ENCODE measurements at regions not wholly inside any gene's neighbourhood (a gene's known extent, or its start where the extent isn't known, plus 50 kb on each side); places are given as distances from the start of the nearest gene placed in this dataset.

- TF ChIP-seq, protein P1, sequence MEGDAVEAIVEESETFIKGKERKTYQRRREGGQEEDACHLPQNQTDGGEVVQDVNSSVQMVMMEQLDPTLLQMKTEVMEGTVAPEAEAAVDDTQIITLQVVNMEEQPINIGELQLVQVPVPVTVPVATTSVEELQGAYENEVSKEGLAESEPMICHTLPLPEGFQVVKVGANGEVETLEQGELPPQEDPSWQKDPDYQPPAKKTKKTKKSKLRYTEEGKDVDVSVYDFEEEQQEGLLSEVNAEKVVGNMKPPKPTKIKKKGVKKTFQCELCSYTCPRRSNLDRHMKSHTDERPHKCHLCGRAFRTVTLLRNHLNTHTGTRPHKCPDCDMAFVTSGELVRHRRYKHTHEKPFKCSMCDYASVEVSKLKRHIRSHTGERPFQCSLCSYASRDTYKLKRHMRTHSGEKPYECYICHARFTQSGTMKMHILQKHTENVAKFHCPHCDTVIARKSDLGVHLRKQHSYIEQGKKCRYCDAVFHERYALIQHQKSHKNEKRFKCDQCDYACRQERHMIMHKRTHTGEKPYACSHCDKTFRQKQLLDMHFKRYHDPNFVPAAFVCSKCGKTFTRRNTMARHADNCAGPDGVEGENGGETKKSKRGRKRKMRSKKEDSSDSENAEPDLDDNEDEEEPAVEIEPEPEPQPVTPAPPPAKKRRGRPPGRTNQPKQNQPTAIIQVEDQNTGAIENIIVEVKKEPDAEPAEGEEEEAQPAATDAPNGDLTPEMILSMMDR (IDR thresholded peaks at IDR 0.05): no peak
- no peak for TF ChIP-seq POLR2A (IDR thresholded peaks at IDR 0.05)
Measured at GRCh38 chr4:74523096-74523495, 78.2 kb downstream of the AREG start.

All from lower leg skin (tissue), 3 donors.